NCI-H345 treated with DMSO at 0.1 percent for 48 hours (cell line): ENCODE measurements at regions not wholly inside any gene's neighbourhood (a gene's known extent, or its start where the extent isn't known, plus 50 kb on each side); places are given as distances from the start of the nearest gene placed in this dataset.

ENCODE experiments used
- DNase-seq: peaks from one replicate; lab custom pipeline; 2025; ENCODE audit not compliant: unreplicated experiment; lab: John Stamatoyannopoulos, UW

- DNase-seq = peak; percentile 84
Measured at GRCh38 chr11:13104619-13105236, 95.6 kb downstream of the RASSF10 start.

GRCh38 chr11:13105237-13105844, 96.2 kb downstream of the RASSF10 start:
- peak; percentile 84 for DNase-seq

GRCh38 chr11:13107544-13108044, 98.5 kb downstream of the RASSF10 start:
- no peak for DNase-seq

- DNase-seq = no peak
Measured at GRCh38 chr11:13108416-13108815, 99.3 kb downstream of the RASSF10 start.

GRCh38 chr11:13109616-13110015, 100.5 kb downstream of the RASSF10 start:
- no peak for DNase-seq

- DNase-seq = no peak
Measured at GRCh38 chr11:13110145-13110544, 101.0 kb downstream of the RASSF10 start.

- peak; percentile 43 for DNase-seq
Measured at GRCh38 chr11:13110929-13111812, 102.1 kb downstream of the RASSF10 start.

GRCh38 chr11:13111813-13112130, 102.7 kb downstream of the RASSF10 start:
- DNase-seq = no peak

GRCh38 chr11:13114566-13115379, 105.7 kb downstream of the RASSF10 start:
- DNase-seq = peak; percentile 80

GRCh38 chr11:13115380-13115675, 106.2 kb downstream of the RASSF10 start:
- no peak for DNase-seq

- no peak for DNase-seq
Measured at GRCh38 chr11:13116491-13116890, 107.4 kb downstream of the RASSF10 start.

- DNase-seq = no peak
Measured at GRCh38 chr11:13117344-13117743, 108.2 kb downstream of the RASSF10 start.

GRCh38 chr11:13118194-13118593, 109.1 kb downstream of the RASSF10 start:
- DNase-seq = no peak

- no peak for DNase-seq
Measured at GRCh38 chr11:13118650-13119049, 109.5 kb downstream of the RASSF10 start.

GRCh38 chr11:13119361-13119760, 110.2 kb downstream of the RASSF10 start:
- no peak for DNase-seq

- no peak for DNase-seq
Measured at GRCh38 chr11:13119941-13120520, 110.9 kb downstream of the RASSF10 start.

- no peak for DNase-seq
Measured at GRCh38 chr11:13120691-13121090, 111.6 kb downstream of the RASSF10 start.

GRCh38 chr11:13126430-13126829, 117.3 kb downstream of the RASSF10 start:
- DNase-seq = no peak

GRCh38 chr11:13127161-13127560, 118.0 kb downstream of the RASSF10 start:
- DNase-seq = no peak

GRCh38 chr11:13128354-13128753, 119.2 kb downstream of the RASSF10 start:
- DNase-seq = no peak

- no peak for DNase-seq
Measured at GRCh38 chr11:13134066-13134465, 125.0 kb downstream of the RASSF10 start.
